AG09319 (cell line): ENCODE measurements at regions not wholly inside any gene's neighbourhood (a gene's known extent, or its start where the extent isn't known, plus 50 kb on each side); places are given as distances from the start of the nearest gene placed in this dataset.
"Not testable (repeated sequence)": the region's sequence is repeated elsewhere in the genome, so short reads cannot be mapped to it uniquely, and the experiment has no call there.

ENCODE experiments used
- DNase-seq: peaks from one replicate; pipeline ENCODE4 v3.0.0-alpha.2; 2010; ENCODE audit warnings: low read depth; ENCODE audit errors: extremely low read depth
- TF ChIP-seq, protein P1 (sequence below): IDR thresholded peaks from 2 replicates; pipeline ENCODE4 v1.5.1; 2011; ENCODE audit warnings: low read depth, mild to moderate bottlenecking, inconsistent platforms, low read length, moderate library complexity

DNA sequence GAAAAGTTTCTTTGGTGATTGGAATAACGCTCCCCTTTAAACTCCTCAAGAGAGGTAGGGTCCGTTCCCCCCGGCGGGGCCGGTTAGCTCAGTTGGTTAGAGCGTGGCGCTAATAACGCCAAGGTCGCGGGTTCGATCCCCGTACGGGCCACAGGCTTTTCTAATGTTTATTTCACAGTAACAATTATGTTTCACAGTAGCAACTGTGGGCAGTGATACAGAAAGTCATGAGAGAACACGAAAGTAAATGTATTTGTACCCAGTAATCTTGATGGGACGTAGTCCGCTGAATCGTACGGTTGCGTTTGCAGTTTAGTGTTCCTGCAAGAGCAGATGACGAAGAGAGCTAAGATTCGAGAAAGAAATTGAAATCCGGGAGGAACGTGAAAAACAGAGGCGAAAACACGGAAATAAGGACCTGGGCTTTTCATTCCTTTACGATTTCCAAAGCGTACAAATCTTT, 505.5 kb downstream of the PRIM2 start:
- no peak for DNase-seq

DNA sequence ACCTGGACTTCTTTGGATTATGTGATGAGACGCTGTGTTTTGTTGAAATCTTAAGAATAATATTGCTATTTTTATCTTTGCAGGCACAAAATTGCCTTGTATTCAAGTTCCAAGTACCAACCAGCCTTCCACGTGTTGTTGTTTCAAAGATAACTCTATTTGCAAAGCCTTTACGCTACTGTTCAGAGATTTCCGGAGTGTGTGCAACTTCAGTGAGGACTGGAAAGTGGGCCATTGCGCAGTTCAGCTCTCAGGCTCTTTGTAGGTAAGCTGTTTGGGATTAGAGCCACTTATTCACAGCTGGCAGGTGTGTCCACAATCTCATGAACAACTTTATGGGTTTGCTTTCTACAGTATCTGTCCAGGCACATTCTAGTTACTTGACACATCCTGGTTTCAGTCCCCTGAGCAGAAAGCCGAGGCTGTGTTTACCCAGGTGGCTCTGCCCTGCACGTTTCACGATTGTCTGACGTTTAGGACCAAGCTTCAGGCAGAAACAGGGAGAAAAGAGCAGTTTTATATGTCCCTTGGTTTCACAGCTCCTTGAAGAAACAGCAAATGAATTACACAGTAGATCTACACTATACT, 520.3 kb downstream of the PRIM2 start:
- DNase-seq, result not testable (repeated sequence)

More for the DNA sequence above, 505.5 kb downstream of the PRIM2 start:
- TF ChIP-seq, protein P1, sequence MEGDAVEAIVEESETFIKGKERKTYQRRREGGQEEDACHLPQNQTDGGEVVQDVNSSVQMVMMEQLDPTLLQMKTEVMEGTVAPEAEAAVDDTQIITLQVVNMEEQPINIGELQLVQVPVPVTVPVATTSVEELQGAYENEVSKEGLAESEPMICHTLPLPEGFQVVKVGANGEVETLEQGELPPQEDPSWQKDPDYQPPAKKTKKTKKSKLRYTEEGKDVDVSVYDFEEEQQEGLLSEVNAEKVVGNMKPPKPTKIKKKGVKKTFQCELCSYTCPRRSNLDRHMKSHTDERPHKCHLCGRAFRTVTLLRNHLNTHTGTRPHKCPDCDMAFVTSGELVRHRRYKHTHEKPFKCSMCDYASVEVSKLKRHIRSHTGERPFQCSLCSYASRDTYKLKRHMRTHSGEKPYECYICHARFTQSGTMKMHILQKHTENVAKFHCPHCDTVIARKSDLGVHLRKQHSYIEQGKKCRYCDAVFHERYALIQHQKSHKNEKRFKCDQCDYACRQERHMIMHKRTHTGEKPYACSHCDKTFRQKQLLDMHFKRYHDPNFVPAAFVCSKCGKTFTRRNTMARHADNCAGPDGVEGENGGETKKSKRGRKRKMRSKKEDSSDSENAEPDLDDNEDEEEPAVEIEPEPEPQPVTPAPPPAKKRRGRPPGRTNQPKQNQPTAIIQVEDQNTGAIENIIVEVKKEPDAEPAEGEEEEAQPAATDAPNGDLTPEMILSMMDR, result no peak

DNA sequence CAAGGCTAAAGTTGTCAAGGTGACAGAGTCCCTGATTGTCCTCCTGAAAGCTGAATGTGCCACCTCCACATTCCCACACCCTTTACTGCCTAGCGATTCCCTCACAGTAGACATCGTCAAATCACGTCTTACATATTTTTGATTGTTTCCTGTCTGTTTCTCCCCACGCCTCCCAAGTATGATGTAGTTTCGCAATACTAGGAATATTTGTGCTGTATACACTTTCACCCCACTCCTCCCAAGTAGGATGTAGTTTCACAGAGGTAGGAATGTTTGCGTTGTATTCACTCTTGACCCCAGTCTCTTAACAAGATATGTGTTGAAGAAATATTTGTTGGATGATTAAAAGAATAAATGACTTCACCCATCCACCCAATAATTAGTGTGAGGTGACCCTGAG, 524.1 kb downstream of the PRIM2 start:
- not testable (repeated sequence) for DNase-seq

DNA sequence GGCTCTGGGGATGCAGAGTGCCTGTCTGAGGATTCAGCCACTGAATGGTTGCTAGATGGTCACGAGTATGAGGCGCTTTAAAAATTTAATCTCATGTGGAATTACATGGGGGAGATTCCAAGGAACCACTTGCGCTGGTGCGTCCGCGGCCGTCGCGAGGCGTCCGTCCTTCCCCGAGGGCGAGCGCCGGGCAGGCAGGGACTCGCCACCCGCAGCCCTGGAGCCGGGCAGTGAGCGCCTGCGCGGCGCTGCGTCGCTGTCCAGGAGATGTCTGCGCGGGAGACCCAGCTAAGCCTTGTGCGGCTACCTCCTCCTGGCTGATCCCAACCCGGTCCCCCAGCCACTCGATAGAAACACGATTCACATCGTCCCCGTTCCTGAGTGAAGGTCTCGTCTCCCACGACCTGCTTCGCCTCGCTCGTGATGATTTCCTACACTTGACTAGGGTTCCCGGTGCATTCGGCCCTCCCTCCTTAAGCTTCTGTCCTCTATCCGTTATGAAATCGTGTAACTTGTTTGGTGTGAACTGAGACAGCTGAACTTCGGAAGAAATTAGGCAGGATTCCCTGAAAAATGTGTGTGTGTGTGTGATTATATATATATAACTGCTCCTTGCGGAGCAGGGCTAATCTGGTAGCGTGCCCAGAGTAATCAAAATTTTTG, 536.4 kb downstream of the PRIM2 start:
- not testable (repeated sequence) for DNase-seq

DNA sequence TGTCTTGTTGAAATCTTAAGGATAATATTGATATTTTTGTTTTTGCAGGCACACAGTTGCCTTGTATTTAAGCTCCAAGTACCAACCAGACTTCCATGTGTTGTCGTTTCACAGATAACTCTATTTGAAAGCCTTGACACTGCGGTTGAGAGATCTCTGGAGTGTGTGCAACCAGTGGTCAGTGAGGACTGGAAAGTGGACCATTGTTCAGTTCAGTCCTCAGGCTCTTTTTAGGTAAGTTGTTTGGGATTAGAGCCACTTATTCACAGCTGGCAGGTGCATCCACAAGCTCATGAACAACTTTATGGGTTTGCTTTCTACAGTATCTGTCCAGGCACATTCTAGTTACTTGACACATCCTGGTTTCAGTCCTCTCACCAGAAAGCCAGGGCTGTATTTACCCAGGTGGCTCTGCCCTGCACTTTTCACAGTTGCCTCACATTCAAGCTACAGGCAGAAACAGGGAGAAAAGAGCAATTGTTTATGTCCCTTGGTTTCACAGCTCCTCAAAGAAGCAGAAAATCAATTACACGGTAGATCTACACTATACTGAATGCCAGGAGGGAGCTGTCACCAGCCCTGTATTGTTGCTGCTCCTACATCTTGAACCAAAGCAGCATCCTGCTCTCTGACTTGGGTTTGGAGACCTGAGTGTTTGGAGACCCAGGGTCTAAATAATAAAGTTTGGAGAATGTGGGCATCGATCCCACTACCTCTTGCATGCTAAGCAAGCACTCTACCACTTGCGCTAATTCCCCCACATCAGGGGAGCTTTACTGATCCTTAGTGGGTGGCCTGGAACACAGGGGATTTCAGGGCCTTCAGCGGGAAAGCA, 543.3 kb downstream of the PRIM2 start:
- DNase-seq, result not testable (repeated sequence)

DNA sequence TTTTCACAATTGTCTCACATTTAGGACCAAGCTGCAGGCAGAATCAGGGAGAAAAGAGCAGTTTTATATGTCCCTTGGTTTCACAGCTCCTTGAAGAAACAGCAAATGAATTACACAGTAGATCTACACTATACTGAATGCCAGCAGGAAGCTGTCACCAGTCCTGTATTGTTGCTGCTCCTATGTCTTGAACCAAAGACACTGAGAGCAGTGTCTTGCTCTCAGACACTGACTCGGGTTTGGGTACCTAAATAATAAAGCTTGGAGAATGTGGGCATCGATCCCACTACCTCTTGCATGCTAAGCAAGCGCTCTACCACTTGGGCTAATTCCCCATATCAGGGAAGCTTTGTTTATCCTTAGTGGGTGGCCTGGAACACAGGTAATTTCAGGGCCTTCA, 552.7 kb downstream of the PRIM2 start:
- DNase-seq, result not testable (repeated sequence)

DNA sequence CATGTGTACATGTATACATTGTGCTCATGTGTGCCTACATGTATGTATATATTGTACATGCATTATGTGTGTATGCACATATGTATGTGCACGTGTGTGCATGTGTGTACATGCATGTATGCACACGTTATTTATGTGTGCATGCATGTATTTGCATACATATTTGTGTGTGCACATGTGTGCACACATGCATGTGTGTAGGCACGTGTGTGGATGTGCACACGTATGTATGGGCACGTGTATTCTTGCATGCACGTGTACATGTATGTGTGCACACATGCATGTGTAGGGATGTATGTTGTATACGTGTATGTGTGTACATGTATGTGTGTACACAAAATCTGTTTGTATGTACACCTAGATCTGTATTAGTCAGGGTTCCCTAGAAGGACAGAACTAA, 556.0 kb downstream of the PRIM2 start:
- DNase-seq, result not testable (repeated sequence)

DNA sequence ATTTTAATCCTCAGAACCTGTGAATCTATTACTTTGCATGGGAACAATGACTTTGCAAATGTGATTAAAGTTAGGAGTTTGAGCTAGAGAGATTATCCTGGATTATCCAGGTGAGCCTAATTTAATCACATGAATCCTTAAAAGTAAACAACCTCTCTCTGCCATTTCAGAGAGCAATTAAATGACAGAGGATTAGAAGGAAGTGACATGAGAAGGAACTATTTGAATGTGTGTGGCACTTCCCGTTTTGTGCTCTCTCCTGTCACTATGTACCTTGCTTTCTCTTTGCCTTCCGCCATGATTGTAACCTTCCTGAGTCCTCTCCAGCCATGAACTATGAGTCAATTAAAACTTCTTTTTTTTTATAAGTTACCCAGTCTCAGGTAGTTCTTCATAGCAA, 559.2 kb downstream of the PRIM2 start:
- not testable (repeated sequence) for DNase-seq

DNA sequence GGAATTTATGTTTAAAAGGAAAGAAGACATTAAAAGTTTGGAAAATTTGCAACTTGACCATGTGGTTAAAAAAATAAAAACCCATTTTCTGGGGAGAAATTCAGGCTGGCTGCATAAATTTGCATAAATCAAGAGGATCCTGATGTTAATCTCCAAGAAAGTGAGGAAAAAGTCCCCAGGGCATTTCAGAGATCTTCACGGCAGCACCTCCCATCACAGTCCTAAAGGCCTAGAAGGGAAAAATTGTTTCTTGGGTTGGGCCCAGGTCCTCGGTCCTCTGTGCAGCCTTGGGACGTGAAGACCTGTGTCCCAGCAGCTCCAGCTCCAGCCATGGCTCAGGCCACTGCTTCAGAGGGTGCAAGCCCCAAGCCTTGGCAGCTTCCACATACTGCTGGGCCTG, 560.3 kb downstream of the PRIM2 start:
- not testable (repeated sequence) for DNase-seq

DNA sequence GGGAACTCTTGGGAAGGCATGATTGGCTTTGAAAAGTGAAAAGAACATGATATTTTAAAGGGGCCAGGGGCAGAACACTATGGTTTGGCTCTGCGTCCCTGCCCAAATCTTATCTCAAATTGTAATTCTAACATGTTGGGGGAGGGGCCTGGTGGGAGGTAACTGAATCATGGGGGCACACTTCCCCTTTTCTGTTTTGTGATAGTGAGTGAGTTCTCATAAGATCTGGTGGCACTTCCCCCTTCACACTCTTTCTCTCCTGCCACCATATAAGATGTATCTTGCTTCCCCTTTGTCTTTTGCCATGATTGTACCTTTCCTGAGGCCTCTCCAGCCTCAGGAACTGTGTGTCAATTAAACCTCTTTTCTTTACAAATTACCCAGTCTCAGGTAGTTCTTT, 561.4 kb downstream of the PRIM2 start:
- DNase-seq, result not testable (repeated sequence)

DNA sequence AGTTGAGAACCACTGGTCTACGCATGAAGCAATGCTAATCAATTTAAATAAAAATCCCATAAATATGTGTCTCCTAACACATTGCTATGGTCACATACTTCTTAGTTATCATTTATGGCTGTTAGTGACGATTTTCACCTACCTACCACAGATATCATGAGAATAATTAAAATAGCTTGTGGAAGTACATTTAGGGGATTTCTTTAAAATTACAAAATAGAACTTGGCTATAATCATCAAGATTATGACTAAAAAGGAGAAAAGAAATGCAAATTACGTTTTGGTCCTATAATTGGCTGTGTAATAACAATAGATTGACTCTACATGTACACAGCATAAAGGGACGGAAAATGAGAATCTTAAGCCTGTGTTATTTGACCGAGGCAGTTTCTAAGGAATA, 581.4 kb downstream of the PRIM2 start:
- not testable (repeated sequence) for DNase-seq

DNA sequence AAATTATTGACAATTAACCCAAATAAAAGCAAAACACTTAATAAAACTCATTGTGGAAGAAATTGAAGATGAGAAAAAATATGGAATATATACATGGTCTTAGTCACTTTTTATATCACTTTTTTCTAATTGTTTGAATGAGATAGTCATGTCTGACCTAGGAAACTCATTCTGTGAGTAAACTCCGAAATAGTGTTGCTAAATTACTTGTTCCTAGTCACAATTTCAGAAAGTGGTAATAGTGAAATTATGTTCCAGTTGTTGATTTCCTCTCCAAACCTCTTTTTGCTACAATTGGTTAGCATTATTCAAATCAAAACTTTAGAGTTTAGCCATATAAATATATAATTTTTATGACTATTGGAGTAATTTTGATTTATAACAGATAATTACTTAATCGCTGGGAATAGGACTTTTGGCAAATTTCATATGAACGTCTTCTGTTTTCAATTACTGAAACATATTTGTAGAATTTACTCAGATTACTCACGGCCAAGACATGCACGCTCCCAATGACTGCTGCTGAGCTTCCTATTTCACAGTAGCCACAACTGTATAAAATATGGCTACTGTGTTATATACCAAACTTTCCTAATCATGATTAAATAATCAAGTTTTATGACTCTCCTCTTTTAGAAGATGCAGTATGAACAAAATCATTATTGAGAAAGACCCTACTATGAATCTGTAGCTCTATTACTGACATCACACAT, 583.4 kb downstream of the PRIM2 start:
- DNase-seq, result not testable (repeated sequence)

DNA sequence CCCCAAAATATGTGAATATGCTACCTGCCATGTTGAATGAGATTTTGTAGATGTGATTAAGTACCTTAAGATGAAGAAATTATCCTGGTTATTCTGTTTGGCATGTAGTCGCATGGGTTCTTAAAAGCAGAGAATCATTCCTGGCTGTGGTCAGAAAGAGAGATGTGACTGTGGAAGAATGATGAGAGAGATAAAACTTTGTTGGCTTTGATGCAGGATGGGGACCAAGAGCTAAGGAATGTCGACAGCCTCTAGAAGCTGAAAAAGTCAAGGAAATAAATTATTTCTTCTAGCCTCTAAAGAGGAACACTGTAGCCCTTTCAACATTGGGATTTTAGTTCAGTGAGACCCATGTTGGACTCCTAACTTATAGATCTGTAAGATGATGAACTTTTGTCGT, 584.0 kb downstream of the PRIM2 start:
- DNase-seq, result not testable (repeated sequence)

DNA sequence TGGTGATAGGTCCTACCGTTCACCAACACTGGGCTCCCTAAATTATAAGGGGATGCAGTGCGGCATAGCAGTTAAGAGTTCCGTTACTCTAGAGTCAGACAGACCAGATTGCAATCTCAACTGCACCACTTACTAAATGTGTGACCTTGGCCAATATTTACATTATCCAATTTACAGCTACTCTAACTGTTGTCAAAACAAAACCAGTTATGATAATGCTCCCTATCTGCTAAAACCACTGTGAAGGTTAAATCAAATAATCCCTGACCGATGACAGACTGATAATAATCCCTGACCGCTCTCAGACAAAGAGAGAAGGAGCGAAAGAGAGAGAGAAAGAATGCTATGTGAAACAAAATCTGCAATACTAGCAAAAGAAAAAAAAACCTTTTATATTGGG, 586.9 kb downstream of the PRIM2 start:
- not testable (repeated sequence) for DNase-seq

DNA sequence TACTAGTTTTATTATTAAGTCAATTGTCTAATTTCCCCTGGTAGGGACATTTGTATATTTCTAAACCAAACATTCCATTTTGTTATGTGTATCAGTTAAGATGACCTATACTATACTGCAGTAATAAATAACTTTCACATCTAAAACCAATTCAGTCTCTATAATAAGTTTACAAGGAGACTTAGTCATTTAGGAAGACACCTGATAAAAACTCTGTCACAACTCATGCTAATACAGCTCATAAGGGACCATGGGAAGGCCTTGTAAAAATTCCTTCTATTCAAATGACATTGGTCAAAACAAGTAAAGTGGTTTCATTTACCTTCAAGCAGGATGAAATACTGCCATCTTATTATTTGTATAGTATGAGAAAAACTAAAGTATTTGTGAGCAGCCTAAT, 597.9 kb downstream of the PRIM2 start:
- DNase-seq, result not testable (repeated sequence)

DNA sequence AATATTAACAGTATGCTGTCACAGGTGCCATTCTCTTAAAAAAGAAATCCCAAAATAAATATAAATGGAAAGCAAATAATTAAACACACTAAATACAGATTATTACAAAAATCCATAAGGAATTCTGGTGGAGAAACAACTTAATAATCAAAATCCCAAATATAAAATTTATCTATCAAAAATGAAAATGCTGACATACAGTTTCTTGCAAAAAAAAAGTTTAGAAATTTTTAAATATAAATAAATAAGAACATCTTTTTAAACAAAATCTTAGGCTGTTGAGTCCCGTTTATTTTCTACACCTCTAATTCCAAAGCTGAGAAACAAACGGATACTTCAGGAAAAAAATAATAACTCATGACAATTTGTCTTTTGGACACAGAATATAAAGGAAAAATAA, 625.5 kb downstream of the PRIM2 start:
- not testable (repeated sequence) for DNase-seq

DNA sequence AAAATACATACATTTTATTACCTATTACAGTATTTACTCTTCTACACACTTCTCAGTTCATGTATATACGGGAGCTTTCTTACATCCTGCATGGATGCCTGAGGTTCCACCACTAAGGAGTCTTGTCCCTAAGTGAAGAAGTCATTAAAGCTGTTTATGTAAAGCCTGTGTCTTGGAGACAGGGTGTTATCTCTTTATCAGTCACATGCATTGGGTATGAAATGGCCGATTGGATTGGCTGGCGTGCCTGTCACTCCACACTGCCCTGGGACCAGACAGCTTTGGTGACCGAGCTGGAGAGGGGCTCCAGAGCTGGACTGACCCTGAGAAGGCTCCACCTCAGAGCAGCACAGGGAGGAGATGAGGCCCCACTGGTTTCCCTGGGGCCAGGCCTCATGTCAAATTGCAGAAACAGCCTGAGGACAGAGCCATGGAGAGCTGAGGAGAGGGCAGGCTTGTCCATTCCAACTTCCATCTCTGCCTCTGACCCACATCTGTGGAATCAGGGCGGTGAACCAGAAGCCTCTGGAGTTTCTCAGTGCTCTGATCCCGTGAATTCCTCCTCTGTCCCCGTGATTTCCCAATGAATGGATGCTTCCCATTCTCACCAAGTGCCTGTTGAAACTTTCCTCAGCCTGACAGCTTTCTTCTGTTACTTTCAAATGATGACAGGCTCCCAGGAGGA, 628.8 kb downstream of the PRIM2 start:
- DNase-seq, result not testable (repeated sequence)

DNA sequence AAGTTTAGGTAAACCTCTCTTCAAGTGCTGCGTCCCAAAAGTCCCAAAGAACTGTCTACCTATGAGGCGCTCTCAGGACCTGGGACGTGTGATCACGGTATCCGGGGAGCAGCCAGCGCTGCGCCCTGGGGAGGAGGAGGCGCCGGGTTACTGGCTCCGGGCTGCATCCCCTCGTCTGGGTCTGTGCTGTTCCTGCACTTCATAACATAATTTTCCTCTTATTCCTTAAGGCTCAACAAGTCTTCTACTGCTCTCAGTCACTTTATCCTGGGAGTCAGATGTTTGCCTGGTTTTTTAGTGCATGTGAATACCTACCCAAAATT, 629.3 kb downstream of the PRIM2 start:
- DNase-seq, result not testable (repeated sequence)

DNA sequence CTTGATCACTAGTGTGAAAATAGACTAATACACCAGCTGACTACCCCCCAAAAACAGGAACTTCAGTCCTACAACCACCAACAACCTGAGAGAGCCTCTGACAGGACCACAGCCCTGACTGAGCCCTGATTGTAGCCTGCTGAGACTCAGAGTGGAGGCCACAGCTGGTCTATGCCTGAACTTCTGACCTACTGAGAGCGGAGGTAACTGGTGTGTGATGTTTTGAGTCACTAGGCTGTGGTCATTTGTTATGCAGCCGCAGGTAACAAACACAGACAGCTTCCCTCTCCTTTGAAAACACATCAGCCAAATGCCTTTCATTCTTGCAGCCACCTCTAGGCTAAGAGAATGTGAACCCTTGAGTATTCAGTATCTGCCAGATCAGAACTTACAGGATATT, 631.1 kb downstream of the PRIM2 start:
- not testable (repeated sequence) for DNase-seq
